PC-3 (cell line): ENCODE measurements at regions not wholly inside any gene's neighbourhood (a gene's known extent, or its start where the extent isn't known, plus 50 kb on each side); places are given as distances from the start of the nearest gene placed in this dataset.
A peak's percentile ranks its signal among the peaks of the same experiment; 100 is the strongest.

Source experiments
- ATAC-seq: fragments of 200-7000 bp; cut with Tn5 transposase; 2 replicates; pipeline ENCODE4 v1.9.1; 2020; ENCODE audit warnings: mild to moderate bottlenecking, moderate library complexity
- BruUV-seq: library from RNA; stranded (reverse); fragments of 400-500 nt; replicated peaks from 2 replicates; lab custom pipeline; 2021; lab: Mats Ljungman, UMichigan
- CTCF ChIA-PET: fragments of 300-600 bp; sonication (Branson Sonifier 250); formaldehyde crosslinking; loops from one replicate; lab custom pipeline; 2022; ENCODE audit warnings: antibody characterized with exemption; lab: Charles Lee
- POLR2A ChIA-PET: fragments of 300-600 bp; sonication (Branson Sonifier 250); formaldehyde crosslinking; loops from one replicate; lab custom pipeline; 2022; ENCODE audit warnings: antibody characterized with exemption; ENCODE audit not compliant: unreplicated experiment; lab: Charles Lee
- DNase-seq: peaks from one replicate; pipeline ENCODE4 v3.0.0-alpha.2; 2015
- H2AFZ ChIP-seq: fragments of 300-600 bp; sonication (generic); 2 replicates; pipeline ENCODE4 v1.6.0; 2016; ENCODE audit warnings: antibody characterized with exemption, low read length
- H3F3A ChIP-seq: fragments of 300-600 bp; sonication (generic); one replicate; pipeline ENCODE4 v1.6.0; 2017; ENCODE audit warnings: antibody characterized with exemption, low read length, control low read depth, mild to moderate bottlenecking; ENCODE audit not compliant: unreplicated experiment
- H3K27ac ChIP-seq: fragments of 300-600 bp; sonication (generic); 2 replicates; pipeline ENCODE4 v1.5.1; 2016; ENCODE audit warnings: mild to moderate bottlenecking, low read length
- H3K27me3 ChIP-seq: fragments of 300-600 bp; sonication (generic); 2 replicates; pipeline ENCODE4 v1.6.1; 2016; ENCODE audit warnings: low read length, mixed read lengths
- H3K36me3 ChIP-seq: fragments of 300-600 bp; sonication (generic); 2 replicates; pipeline ENCODE4 v1.6.1; 2016; ENCODE audit warnings: low read depth, mixed run types, low read length, mixed read lengths
- H3K4me1 ChIP-seq: fragments of 300-600 bp; sonication (generic); 2 replicates; pipeline ENCODE4 v1.5.1; 2016; ENCODE audit warnings: low read length; ENCODE audit not compliant: insufficient read depth
- H3K4me2 ChIP-seq: fragments of 300-600 bp; sonication (generic); 2 replicates; pipeline ENCODE4 v1.6.0; 2016; ENCODE audit warnings: low read length
- H3K4me3 ChIP-seq: fragments of 300-600 bp; sonication (generic); 2 replicates; pipeline ENCODE4 v1.5.1; 2016; ENCODE audit warnings: mild to moderate bottlenecking, low read length, mixed read lengths
- H3K79me2 ChIP-seq: fragments of 300-600 bp; sonication (generic); 2 replicates; pipeline ENCODE4 v1.6.1; 2017; ENCODE audit warnings: low read length, mixed read lengths
- H3K9ac ChIP-seq: fragments of 300-600 bp; sonication (generic); 2 replicates; pipeline ENCODE4 v1.6.0; 2016; ENCODE audit warnings: mild to moderate bottlenecking, low read length
- H3K9me2 ChIP-seq: fragments of 300-600 bp; sonication (generic); replicated peaks from 2 replicates; pipeline ENCODE4 v1.6.1; 2016; ENCODE audit warnings: mixed run types, low read length, mixed read lengths
- H3K9me3 ChIP-seq: fragments of 300-600 bp; sonication (generic); 2 replicates; pipeline ENCODE4 v1.6.1; 2016; ENCODE audit warnings: low read length, mixed read lengths
- H4K20me1 ChIP-seq: fragments of 300-600 bp; sonication (generic); 2 replicates; pipeline ENCODE4 v1.6.1; 2016; ENCODE audit warnings: low read length, mixed read lengths
- CTCF ChIP-seq: fragments of 300-600 bp; sonication (generic); conservative IDR thresholded peaks from 2 replicates; pipeline ENCODE4 v1.5.1; 2017; ENCODE audit warnings: antibody characterized with exemption, low read depth, mild to moderate bottlenecking, low read length
- EZH2 ChIP-seq: fragments of 300-600 bp; sonication (generic); IDR thresholded peaks from one replicate; pipeline ENCODE4 v1.6.1; 2017; ENCODE audit warnings: antibody characterized with exemption, mild to moderate bottlenecking, low read length; ENCODE audit not compliant: unreplicated experiment
- EZH2phosphoT487 ChIP-seq: fragments of 300-600 bp; sonication (generic); IDR thresholded peaks from 2 replicates; pipeline ENCODE4 v1.6.1; 2018; ENCODE audit warnings: mild to moderate bottlenecking, antibody characterized with exemption, low read length, borderline replicate concordance
- intact Hi-C: fragments of 100-400 bp; cut with micrococcal nuclease; formaldehyde crosslinking; loops from 2 replicates; pipeline ENCODE4 v1.9.0; 2023

- H3K4me1 ChIP-seq: peaks cover 7% of the 10 kb centered on the region; the same call in 1 of the 2 replicates
- no peaks in the 10 kb centered on the region for H3K36me3 ChIP-seq
- peak overlapping the region; percentile 53 for H3K27ac ChIP-seq
- BruUV-seq: no TSS peak
- CTCF ChIA-PET: no interaction called here
- intact Hi-C loops: no loop called here
- POLR2A ChIA-PET: no interaction called here
- no peaks in the 10 kb centered on the region for H3K9me3 ChIP-seq
- ATAC-seq: peak; percentile 90
- H4K20me1 ChIP-seq: no peaks in the 10 kb centered on the region
- H3K9ac ChIP-seq: no peak overlapping the region
- H3K79me2 ChIP-seq: no peaks in the 10 kb centered on the region
- H3K9me2 ChIP-seq: no peaks in the 10 kb centered on the region
- no peaks in the 10 kb centered on the region for H3F3A ChIP-seq
- TF ChIP-seq EZH2phosphoT487: no peak
- TF ChIP-seq CTCF: no peak
- TF ChIP-seq EZH2: no peak
- H3K27me3 ChIP-seq: no peaks in the 10 kb centered on the region
- H3K4me2 ChIP-seq: 0 out of 2 replicates have a peak overlapping the region, but pooled peaks have one; percentile 8
- DNase-seq: peak; percentile 57
- 0 out of 2 replicates have a peak overlapping the region, but pooled peaks have one; percentile 43 for H2AFZ ChIP-seq
- no peak overlapping the region for H3K4me3 ChIP-seq
These were observed 252.9 kb upstream of the SMIM31 start for GRCh38 chr4:164501074-164501473.

GRCh38 chr4:164503874-164504273, 250.1 kb upstream of the SMIM31 start:
- H3K9me2 ChIP-seq: no peaks in the 10 kb centered on the region
- H3F3A ChIP-seq: no peaks in the 10 kb centered on the region
- intact Hi-C loops: loop anchor here (2.0 kb wide), 1 partner anchor 33 kb away; no protein-coding TSS in a partner anchor
- no peaks in the 10 kb centered on the region for H4K20me1 ChIP-seq
- no peak overlapping the region for H3K4me2 ChIP-seq
- no TSS peak for BruUV-seq
- no peak overlapping the region for H3K9ac ChIP-seq
- no peak for ATAC-seq
- H3K4me3 ChIP-seq: no peak overlapping the region
- no peak for DNase-seq
- TF ChIP-seq EZH2phosphoT487 (no peak), CTCF (no peak), EZH2 (no peak)
- no peak overlapping the region for H2AFZ ChIP-seq
- H3K9me3 ChIP-seq: no peaks in the 10 kb centered on the region
- H3K36me3 ChIP-seq: no peaks in the 10 kb centered on the region
- peaks cover 7% of the 10 kb centered on the region; the same call in 1 of the 2 replicates for H3K4me1 ChIP-seq
- no peak overlapping the region for H3K27ac ChIP-seq
- ChIA-PET POLR2A (no interaction called here), CTCF (no interaction called here)
- H3K27me3 ChIP-seq: no peaks in the 10 kb centered on the region
- H3K79me2 ChIP-seq: no peaks in the 10 kb centered on the region

DNA sequence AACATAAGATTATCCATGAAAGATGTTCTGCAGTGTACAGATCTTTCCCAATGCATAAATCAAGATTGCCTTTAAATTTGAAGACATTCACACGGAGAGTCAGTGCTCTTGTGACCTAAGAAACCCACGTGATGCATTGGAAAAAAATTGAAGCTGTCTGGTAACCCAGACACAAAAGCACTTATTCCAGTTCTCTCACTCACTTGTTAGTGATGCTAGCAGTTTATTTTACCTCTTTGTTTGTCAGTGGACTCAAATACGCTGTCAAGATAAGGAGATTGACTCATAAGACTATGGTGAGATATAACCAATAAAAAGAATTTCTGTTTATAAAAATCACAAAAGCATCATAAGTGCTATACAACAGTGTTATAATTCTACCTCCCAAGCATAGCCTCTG, 245.8 kb upstream of the SMIM31 start:
- H4K20me1 ChIP-seq: no peaks in the 10 kb centered on the region
- CTCF ChIA-PET: interaction anchor here (0.7 kb wide), 1 partner anchor 175 kb away, joined by 3 read pairs; no protein-coding TSS in a partner anchor
- intact Hi-C loops: no loop called here
- no TSS peak for BruUV-seq
- no peaks in the 10 kb centered on the region for H3K9me3 ChIP-seq
- no peaks in the 10 kb centered on the region for H3K36me3 ChIP-seq
- no peak overlapping the region for H3K4me3 ChIP-seq
- no peak overlapping the region for H3K27ac ChIP-seq
- ATAC-seq (no peak), DNase-seq (no peak)
- H3K4me2 ChIP-seq: no peak overlapping the region
- peaks cover 10% of the 10 kb centered on the region; the same call in 1 of the 2 replicates for H3K4me1 ChIP-seq
- no peaks in the 10 kb centered on the region for H3K9me2 ChIP-seq
- no peaks in the 10 kb centered on the region for H3F3A ChIP-seq
- POLR2A ChIA-PET: no interaction called here
- H3K27me3 ChIP-seq: no peaks in the 10 kb centered on the region
- TF ChIP-seq EZH2phosphoT487 (no peak), EZH2 (no peak), CTCF (no peak)
- no peak overlapping the region for H2AFZ ChIP-seq
- no peak overlapping the region for H3K9ac ChIP-seq
- no peaks in the 10 kb centered on the region for H3K79me2 ChIP-seq
